Gastrocnemius medialis (tissue), 4 donors: ENCODE measurements at regions not wholly inside any gene's neighbourhood (a gene's known extent, or its start where the extent isn't known, plus 50 kb on each side); places are given as distances from the start of the nearest gene placed in this dataset.

Source experiments
- ATAC-seq, 2 donors: fragments of 150-250 bp; one replicate each; pipeline ENCODE4 v1.9.1; 2016
- DNase-seq, 2 donors: peaks; one replicate each; pipeline ENCODE4 v3.0.0-alpha.2; 2019
- H3K27ac ChIP-seq, 4 donors: fragments of 200-600 bp; sonication (generic); 1 replicate in 1 of 4; 2 replicates in 3 of 4; pipeline ENCODE4 v1.5.1; 2016 to 2018; ENCODE audit warnings: mild to moderate bottlenecking in 2 of 4, moderate library complexity in 1 of 4
- H3K27me3 ChIP-seq, 3 donors: fragments of 200-600 bp; sonication (generic) in 2 of 3; 1 replicate in 1 of 3; 2 replicates in 2 of 3; pipeline versions ENCODE4 v1.5.1 to v1.6.0; 2016 to 2019; ENCODE audit warnings: mild to moderate bottlenecking in 1 of 3, moderate library complexity in 1 of 3
- H3K36me3 ChIP-seq, 2 donors: fragments of 200-600 bp; sonication (generic) in 1 of 2; one replicate each; pipeline ENCODE4 v1.5.1; 2017 to 2018
- H3K4me1 ChIP-seq, 2 donors: fragments of 200-600 bp; sonication (generic) in 1 of 2; one replicate each; pipeline ENCODE4 v1.5.1; 2016 to 2017; ENCODE audit warnings: mild to moderate bottlenecking in 2 of 2
- H3K4me3 ChIP-seq, 4 donors: fragments of 200-600 bp; sonication (generic) in 3 of 4; 1 replicate in 1 of 4; 2 replicates in 3 of 4; pipeline ENCODE4 v1.5.1; 2016 to 2019; ENCODE audit warnings: mild to moderate bottlenecking in 2 of 4
- H3K9me3 ChIP-seq, 3 donors: fragments of 200-600 bp; sonication (generic) in 2 of 3; 1 replicate in 1 of 3; 2 replicates in 2 of 3; pipeline ENCODE4 v1.5.1; 2016 to 2019
- POLR2A ChIP-seq, 2 donors: fragments of 450-650 bp; IDR thresholded peaks; one replicate each; pipeline ENCODE4 v1.6.1; 2017; ENCODE audit warnings: antibody characterized with exemption in 2 of 2, mild to moderate bottlenecking in 2 of 2, moderate library complexity in 2 of 2
- in situ Hi-C, 4 donors: fragments of 200-750 bp; cut with MboI; loops; one replicate each; pipeline versions ENCODE4 v1.15.0 to v1.8.0; 2017; ENCODE audit warnings: low sequenced_read_pairs in 4 of 4
- intact Hi-C: fragments of 100-400 bp; cut with DNase I; formaldehyde crosslinking; loops from one replicate; pipeline ENCODE4 v1.15.1; 2023; ENCODE audit warnings: low total_unique reads
- TF ChIP-seq, protein P1 (sequence below), 5 experiments: fragments of 450-650 bp in 3 of 5; fragments of 200-600 bp in 2 of 5; sonication (generic) in 2 of 5; IDR thresholded peaks in 4 of 5; conservative IDR thresholded peaks in 1 of 5; 1 replicate in 4 of 5; 2 replicates in 1 of 5; pipeline ENCODE4 v1.5.1; 2016 to 2019; ENCODE audit warnings: antibody characterized with exemption in 5 of 5, mild to moderate bottlenecking in 3 of 5, moderate library complexity in 3 of 5

DNA sequence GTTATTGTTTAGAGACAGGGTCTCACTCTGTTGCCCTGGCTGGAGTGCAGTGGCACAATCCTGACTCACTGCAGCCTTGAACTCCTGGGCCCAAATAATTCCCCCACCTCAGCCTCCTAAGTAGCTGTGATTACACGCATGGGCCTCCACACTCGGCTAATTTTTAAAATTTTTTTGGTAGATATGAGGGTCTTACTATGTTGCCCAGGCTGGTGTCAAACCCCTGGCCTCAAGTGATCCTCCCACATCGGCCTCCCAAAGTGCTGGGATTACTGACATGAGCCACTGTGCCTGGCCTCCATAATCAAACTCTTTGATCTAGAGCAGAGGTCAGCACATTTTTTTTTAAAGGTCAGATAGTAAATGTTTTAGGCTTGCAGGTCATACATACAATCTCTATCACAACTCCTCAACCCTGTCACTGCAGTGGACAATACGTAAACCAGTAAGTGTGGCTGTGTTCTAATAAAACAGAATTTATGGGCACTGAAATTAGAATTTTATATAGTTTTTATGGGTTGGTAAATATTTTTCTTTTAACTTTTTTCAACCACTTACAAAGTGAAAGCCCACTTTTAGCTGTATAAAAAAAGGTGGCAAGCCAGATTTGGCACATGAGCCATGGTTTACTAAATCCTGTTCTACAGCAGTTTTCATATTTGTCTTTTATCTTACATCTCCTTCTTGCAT lies 105.1 kb upstream of the RAPGEF2 start:
- intact Hi-C loops: no loop called here

GRCh38 chr4:158998624-158999023 lies 104.3 kb upstream of the RAPGEF2 start:
- Histone ChIP-seq H3K27ac (no peak overlapping the region), H3K4me1 (peaks cover 0 to 10% of the 10 kb centered on the region in 2 donors), H3K27me3 (no peaks in the 10 kb centered on the region), H3K9me3 (no peaks in the 10 kb centered on the region), H3K4me3 (no peak overlapping the region), H3K36me3 (no peaks in the 10 kb centered on the region)
- DNase-seq (no peak), ATAC-seq (no peak)
- intact Hi-C loops: no loop called here
- TF ChIP-seq POLR2A (IDR thresholded peaks at IDR 0.05): no peak
- TF ChIP-seq, protein P1, sequence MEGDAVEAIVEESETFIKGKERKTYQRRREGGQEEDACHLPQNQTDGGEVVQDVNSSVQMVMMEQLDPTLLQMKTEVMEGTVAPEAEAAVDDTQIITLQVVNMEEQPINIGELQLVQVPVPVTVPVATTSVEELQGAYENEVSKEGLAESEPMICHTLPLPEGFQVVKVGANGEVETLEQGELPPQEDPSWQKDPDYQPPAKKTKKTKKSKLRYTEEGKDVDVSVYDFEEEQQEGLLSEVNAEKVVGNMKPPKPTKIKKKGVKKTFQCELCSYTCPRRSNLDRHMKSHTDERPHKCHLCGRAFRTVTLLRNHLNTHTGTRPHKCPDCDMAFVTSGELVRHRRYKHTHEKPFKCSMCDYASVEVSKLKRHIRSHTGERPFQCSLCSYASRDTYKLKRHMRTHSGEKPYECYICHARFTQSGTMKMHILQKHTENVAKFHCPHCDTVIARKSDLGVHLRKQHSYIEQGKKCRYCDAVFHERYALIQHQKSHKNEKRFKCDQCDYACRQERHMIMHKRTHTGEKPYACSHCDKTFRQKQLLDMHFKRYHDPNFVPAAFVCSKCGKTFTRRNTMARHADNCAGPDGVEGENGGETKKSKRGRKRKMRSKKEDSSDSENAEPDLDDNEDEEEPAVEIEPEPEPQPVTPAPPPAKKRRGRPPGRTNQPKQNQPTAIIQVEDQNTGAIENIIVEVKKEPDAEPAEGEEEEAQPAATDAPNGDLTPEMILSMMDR (IDR thresholded peaks at IDR 0.05 in 4 of 5, conservative IDR thresholded peaks at IDR 0.05 in 1 of 5): no peak
- in situ Hi-C loops: no loop called here

More for the DNA sequence above, 105.1 kb upstream of the RAPGEF2 start:
- Histone ChIP-seq H3K27me3 (no peaks in the 10 kb centered on the region), H3K4me3 (no peak overlapping the region), H3K36me3 (no peaks in the 10 kb centered on the region), H3K27ac (no peak overlapping the region), H3K4me1 (peaks cover 0 to 5% of the 10 kb centered on the region in 2 donors), H3K9me3 (no peaks in the 10 kb centered on the region)
- ATAC-seq: no peak
- in situ Hi-C loops: no loop called here
- TF ChIP-seq, protein P1 (IDR thresholded peaks at IDR 0.05 in 4 of 5, conservative IDR thresholded peaks at IDR 0.05 in 1 of 5): no peak
- no peak for TF ChIP-seq POLR2A (IDR thresholded peaks at IDR 0.05)
- DNase-seq: no peak

DNA sequence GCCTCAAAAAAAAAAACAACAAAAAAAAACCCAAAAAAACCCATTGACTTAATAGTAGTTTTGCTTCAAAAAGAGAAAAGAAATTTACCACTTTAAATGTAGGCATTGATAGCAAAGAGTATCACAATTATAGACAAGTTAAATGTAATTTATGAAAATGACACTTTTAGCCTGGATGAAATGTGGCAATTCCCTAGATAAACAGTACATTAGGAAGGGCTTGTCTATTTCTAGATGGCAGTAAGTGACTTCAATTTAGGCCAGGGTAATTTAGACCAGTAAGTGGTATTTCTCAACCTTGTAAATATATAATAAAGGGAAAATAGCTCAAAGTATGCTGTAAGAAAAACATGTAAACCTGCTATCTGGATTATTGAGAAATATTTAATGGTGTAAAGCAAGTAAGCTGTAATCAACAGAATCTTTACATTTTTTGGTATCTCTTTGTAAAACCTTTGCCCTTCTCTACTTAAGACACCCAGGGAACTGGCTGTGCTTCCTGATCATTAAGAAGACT lies 103.7 kb upstream of the RAPGEF2 start:
- intact Hi-C loops (no loop called here), in situ Hi-C loops (no loop called here)
- Histone ChIP-seq H3K27ac (no peak overlapping the region), H3K4me1 (peaks cover 0 to 11% of the 10 kb centered on the region in 2 donors), H3K9me3 (no peaks in the 10 kb centered on the region), H3K36me3 (no peaks in the 10 kb centered on the region), H3K4me3 (no peak overlapping the region), H3K27me3 (no peaks in the 10 kb centered on the region)
- DNase-seq (no peak), ATAC-seq (no peak)
- TF ChIP-seq POLR2A (IDR thresholded peaks at IDR 0.05): no peak
- TF ChIP-seq, protein P1 (IDR thresholded peaks at IDR 0.05 in 4 of 5, conservative IDR thresholded peaks at IDR 0.05 in 1 of 5): no peak

- intact Hi-C loops: no loop called here
- H3K36me3 ChIP-seq: no peaks in the 10 kb centered on the region
- no peak for ATAC-seq
- DNase-seq: no peak
- no peaks in the 10 kb centered on the region for H3K9me3 ChIP-seq
- no peak overlapping the region for H3K27ac ChIP-seq
- peaks cover 0 to 11% of the 10 kb centered on the region in 2 donors for H3K4me1 ChIP-seq
- H3K4me3 ChIP-seq: no peak overlapping the region
- in situ Hi-C loops: no loop called here
- TF ChIP-seq POLR2A (IDR thresholded peaks at IDR 0.05): no peak
- TF ChIP-seq, protein P1 (IDR thresholded peaks at IDR 0.05 in 4 of 5, conservative IDR thresholded peaks at IDR 0.05 in 1 of 5): no peak
- H3K27me3 ChIP-seq: no peaks in the 10 kb centered on the region
Observed at GRCh38 chr4:158999849-159000248, 103.0 kb upstream of the RAPGEF2 start.
